Right cardiac atrium (tissue), 5 donors: ENCODE measurements at regions not wholly inside any gene's neighbourhood (a gene's known extent, or its start where the extent isn't known, plus 50 kb on each side); places are given as distances from the start of the nearest gene placed in this dataset.

ENCODE experiments used
- ATAC-seq, 2 donors: fragments of 200-7000 bp; cut with Tn5 transposase; one replicate each; pipeline versions ENCODE4 v1.8.0 to v1.9.1; 2020; ENCODE audit warnings: moderate library complexity in 2 of 2, mild to moderate bottlenecking in 1 of 2
- DNase-seq, 3 donors: peaks; one replicate each; pipeline ENCODE4 v3.0.0-alpha.2; 2020
- H3K27ac ChIP-seq: one replicate; pipeline ENCODE4 v1.5.1; 2013; ENCODE audit warnings: mild to moderate bottlenecking, low read length, control low read depth, moderate library complexity
- H3K27me3 ChIP-seq: one replicate; pipeline ENCODE4 v1.6.1; 2013; ENCODE audit not compliant: control insufficient read depth, insufficient read depth
- H3K4me1 ChIP-seq: one replicate; pipeline ENCODE4 v1.6.1; 2013; ENCODE audit warnings: low read length; ENCODE audit not compliant: control insufficient read depth, insufficient read depth
- H3K4me3 ChIP-seq: one replicate; pipeline ENCODE4 v1.5.1; 2013; ENCODE audit warnings: low read length, control low read depth
- H3K9me3 ChIP-seq: one replicate; pipeline ENCODE4 v1.6.1; 2013; ENCODE audit warnings: low read length; ENCODE audit not compliant: control insufficient read depth
- WGBS: extraction: QIAGEN DNeasy Blood & Tissue Kit; methylation state at CpG from one replicate; pipeline ENCODE4 v1.1.7; 2013; 5-methylcytosine and 5-hydroxymethylcytosine counted together
- intact Hi-C, 4 donors: fragments of 100-400 bp; cut with DNase I; formaldehyde crosslinking; loops; one replicate each; pipeline versions ENCODE4 v1.11.0 to v1.14.0; 2022 to 2023
- donor health status: healthy with polysubstance abuse.
- donor health status: DM: no; HTN: yes; CAD: no.
- donor health status: DM: no; HTN: no; CAD: no.
- donor health status: DM: no; HTN: yes; CAD: no; lungs with severe emphysema.
- donor health status: DM: yes; HTN: yes; CAD: no.

- no peaks in the 10 kb centered on the region for H3K27me3 ChIP-seq
- DNase-seq (no peak), ATAC-seq (peak in 1 of 2 donors; percentile 29)
- H3K4me3 ChIP-seq, result no peak overlapping the region
- intact Hi-C loops, result no loop called here
- no peak overlapping the region for H3K27ac ChIP-seq
- no peaks in the 10 kb centered on the region for H3K4me1 ChIP-seq
- no peaks in the 10 kb centered on the region for H3K9me3 ChIP-seq
Observed at GRCh38 chr1:81304187-81304586, 496.5 kb upstream of the ADGRL2 start.

GRCh38 chr1:81299892-81300291, 500.8 kb upstream of the ADGRL2 start:
- intact Hi-C loops, result no loop called here

GRCh38 chr1:81298266-81298665, 502.5 kb upstream of the ADGRL2 start:
- Histone ChIP-seq H3K4me1 (no peaks in the 10 kb centered on the region), H3K9me3 (no peaks in the 10 kb centered on the region), H3K27ac (no peak overlapping the region), H3K27me3 (no peaks in the 10 kb centered on the region), H3K4me3 (no peak overlapping the region)
- intact Hi-C loops, result no loop called here
- DNase-seq (no peak), ATAC-seq (no peak)
- 88% methylated on average over 3 of the region's 3 CpGs for WGBS

More at GRCh38 chr1:81299892-81300291, 500.8 kb upstream of the ADGRL2 start:
- no peak for DNase-seq
- 92% methylated on average over 2 of the region's 2 CpGs for WGBS
- no peak overlapping the region for H3K27ac ChIP-seq
- H3K4me1 ChIP-seq, result no peaks in the 10 kb centered on the region
- ATAC-seq, result no peak
- H3K4me3 ChIP-seq, result no peak overlapping the region
- no peaks in the 10 kb centered on the region for H3K27me3 ChIP-seq
- no peaks in the 10 kb centered on the region for H3K9me3 ChIP-seq

- DNase-seq (no peak), ATAC-seq (no peak)
- H3K4me1 ChIP-seq, result no peaks in the 10 kb centered on the region
- no peaks in the 10 kb centered on the region for H3K27me3 ChIP-seq
- H3K27ac ChIP-seq, result no peak overlapping the region
- no peak overlapping the region for H3K4me3 ChIP-seq
- intact Hi-C loops, result no loop called here
- H3K9me3 ChIP-seq, result no peaks in the 10 kb centered on the region
- 48% methylated on average over 1 of the region's 1 CpG for WGBS
Observed at GRCh38 chr1:81296601-81297000, 504.1 kb upstream of the ADGRL2 start.

- DNase-seq (no peak), ATAC-seq (no peak)
- H3K27ac ChIP-seq, result no peak overlapping the region
- H3K4me3 ChIP-seq, result no peak overlapping the region
- WGBS, result 94% methylated on average over 6 of the region's 6 CpGs
- no peaks in the 10 kb centered on the region for H3K4me1 ChIP-seq
- no peaks in the 10 kb centered on the region for H3K27me3 ChIP-seq
- intact Hi-C loops, result no loop called here
- no peaks in the 10 kb centered on the region for H3K9me3 ChIP-seq
Observed at GRCh38 chr1:81290326-81290725, 510.4 kb upstream of the ADGRL2 start.

- Histone ChIP-seq H3K27ac (no peak overlapping the region), H3K4me3 (no peak overlapping the region), H3K4me1 (no peaks in the 10 kb centered on the region), H3K9me3 (no peaks in the 10 kb centered on the region), H3K27me3 (no peaks in the 10 kb centered on the region)
- intact Hi-C loops, result no loop called here
- WGBS, result 97% methylated on average over 2 of the region's 2 CpGs
- ATAC-seq (no peak), DNase-seq (no peak)
Observed at GRCh38 chr1:81288689-81289088, 512.0 kb upstream of the ADGRL2 start.

- Histone ChIP-seq H3K27me3 (no peaks in the 10 kb centered on the region), H3K9me3 (no peaks in the 10 kb centered on the region), H3K27ac (no peak overlapping the region), H3K4me1 (no peaks in the 10 kb centered on the region), H3K4me3 (no peak overlapping the region)
- intact Hi-C loops, result no loop called here
- ATAC-seq, result no peak
- WGBS, result 44% methylated on average over 2 of the region's 2 CpGs
- no peak for DNase-seq
Observed at GRCh38 chr1:81287411-81288080, 513.2 kb upstream of the ADGRL2 start.

- Histone ChIP-seq H3K4me3 (no peak overlapping the region), H3K9me3 (no peaks in the 10 kb centered on the region), H3K27me3 (no peaks in the 10 kb centered on the region), H3K27ac (no peak overlapping the region), H3K4me1 (no peaks in the 10 kb centered on the region)
- intact Hi-C loops, result no loop called here
- DNase-seq (no peak), ATAC-seq (no peak)
- 83% methylated on average over 2 of the region's 2 CpGs for WGBS
Observed at GRCh38 chr1:81270051-81270450, 530.7 kb upstream of the ADGRL2 start.

- 55% methylated on average over 3 of the region's 3 CpGs for WGBS
- DNase-seq (no peak), ATAC-seq (no peak)
Observed at GRCh38 chr1:81264976-81265375, 535.8 kb upstream of the ADGRL2 start.

GRCh38 chr1:81259625-81260411, 540.9 kb upstream of the ADGRL2 start:
- H3K27me3 ChIP-seq, result no peaks in the 10 kb centered on the region
- DNase-seq (no peak), ATAC-seq (no peak)
- no peak overlapping the region for H3K4me3 ChIP-seq
- H3K9me3 ChIP-seq, result no peaks in the 10 kb centered on the region
- no peak overlapping the region for H3K27ac ChIP-seq
- intact Hi-C loops, result no loop called here
- 58% methylated on average over 6 of the region's 6 CpGs for WGBS
- no peaks in the 10 kb centered on the region for H3K4me1 ChIP-seq

More at GRCh38 chr1:81264976-81265375, 535.8 kb upstream of the ADGRL2 start:
- intact Hi-C loops, result no loop called here
- Histone ChIP-seq H3K27me3 (no peaks in the 10 kb centered on the region), H3K27ac (no peak overlapping the region), H3K4me3 (no peak overlapping the region), H3K4me1 (no peaks in the 10 kb centered on the region), H3K9me3 (no peaks in the 10 kb centered on the region)

- Histone ChIP-seq H3K27ac (no peak overlapping the region), H3K27me3 (no peaks in the 10 kb centered on the region), H3K4me1 (no peaks in the 10 kb centered on the region), H3K9me3 (no peaks in the 10 kb centered on the region), H3K4me3 (no peak overlapping the region)
- ATAC-seq, result no peak
- DNase-seq, result no peak
- 78% methylated on average over 2 of the region's 2 CpGs for WGBS
- intact Hi-C loops, result no loop called here
Observed at GRCh38 chr1:81254560-81254959, 546.2 kb upstream of the ADGRL2 start.
